ENCODE measurements at regions not wholly inside any gene's neighbourhood (a gene's known extent, or its start where the extent isn't known, plus 50 kb on each side); places are given as distances from the start of the nearest gene placed in this dataset.

- ChIA-PET POLR2A (no interaction called here), SMC1A (ENCODE audit: uncharacterized antibody, unreplicated experiment) (interaction anchor here (0.6 kb wide), 1 partner anchor 289 kb away, joined by 3 read pairs; no protein-coding TSS in a partner anchor), CTCF (interaction anchor here (0.8 kb wide), 1 partner anchor 15 kb away, joined by 3 read pairs; no protein-coding TSS in a partner anchor), RAD21 (ENCODE audit: unreplicated experiment) (no interaction called here)
- Histone ChIP-seq H3K4me1 (ENCODE audit: control insufficient read depth, insufficient read depth, low read length) (no peaks in the 10 kb centered on the region), H3K79me2 (ENCODE audit: control insufficient read depth, insufficient read depth, low read length) (no peaks in the 10 kb centered on the region), H3K9ac (ENCODE audit: control insufficient read depth, insufficient read depth, low read length) (no peak overlapping the region), H3K36me3 (ENCODE audit: control insufficient read depth in 2 of 2, insufficient read depth in 2 of 2, low read length in 1 of 2) (no peaks in the 10 kb centered on the region), H4K20me1 (ENCODE audit: control insufficient read depth, insufficient read depth) (no peaks in the 10 kb centered on the region), H3K4me2 (ENCODE audit: control insufficient read depth, insufficient read depth) (no peak overlapping the region), H3K9me3 (replicated peaks; ENCODE audit: control insufficient read depth, insufficient read depth, low read length) (no peaks in the 10 kb centered on the region), H3K27me3 (replicated peaks in 1 of 2; ENCODE audit: control insufficient read depth in 2 of 2, insufficient read depth in 2 of 2, low read length in 1 of 2) (no peaks in the 10 kb centered on the region), H3K27ac (ENCODE audit: control insufficient read depth, insufficient read depth) (no peak overlapping the region), H3K4me3 (no peak overlapping the region), H2AFZ (ENCODE audit: control insufficient read depth, low read depth, low read length) (no peak overlapping the region)
- BruUV-seq (replicated peaks) = no TSS peak
- intact Hi-C loops (cut with micrococcal nuclease; ENCODE audit: unreplicated experiment) (no loop called here), in situ Hi-C loops (cut with MboI) (no loop called here)
- DNase-seq (ENCODE audit: low read depth, low spot score) = no peak
- TF ChIP-seq HDAC6 (IDR thresholded peaks at IDR 0.05; ENCODE audit: unreplicated experiment) = no peak
- TF ChIP-seq RCOR1 (conservative IDR thresholded peaks at IDR 0.05; ENCODE audit: low read depth, low read length) = no peak
- TF ChIP-seq MTA3 (IDR thresholded peaks at IDR 0.05; ENCODE audit: borderline replicate concordance, low read length) = no peak
- TF ChIP-seq TAF1 (IDR thresholded peaks at IDR 0.05; ENCODE audit: borderline replicate concordance, low read depth, low read length) = no peak
- ATAC-seq = no peak
- WGBS (ENCODE audit: insufficient coverage, insufficient replicate concordance, low lambda C conversion rate, missing lambda C conversion rate) = 8% methylated on average over 8 of the region's 8 CpGs
- FAIRE-seq = no peak
Measured at GRCh38 chr16:13781575-13782338, 138.2 kb upstream of the ERCC4 start.

DNA sequence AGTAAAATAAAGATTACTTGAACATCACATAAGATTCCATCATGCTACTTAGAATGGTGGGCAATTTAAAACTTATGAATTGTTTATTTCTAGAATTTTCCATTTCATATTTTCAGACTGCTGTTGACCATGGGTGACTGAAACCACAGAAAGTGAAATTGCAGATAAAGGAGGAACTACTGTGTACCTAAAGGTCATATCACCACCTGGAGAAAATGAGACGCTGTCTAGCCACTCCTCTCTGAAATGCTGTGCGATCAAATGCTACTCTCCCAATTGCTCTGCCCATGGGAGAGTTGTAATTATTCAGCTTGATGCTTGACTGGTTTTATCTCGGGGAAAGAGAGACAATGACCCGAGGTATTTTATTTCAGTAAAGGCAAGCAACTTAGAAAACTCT, 128.9 kb upstream of the ERCC4 start:
- no peak for FAIRE-seq
- intact Hi-C loops (cut with micrococcal nuclease; ENCODE audit: unreplicated experiment) = no loop called here
- Histone ChIP-seq H3K27me3 (replicated peaks in 1 of 2; ENCODE audit: control insufficient read depth in 2 of 2, insufficient read depth in 2 of 2, low read length in 1 of 2) (no peaks in the 10 kb centered on the region), H4K20me1 (ENCODE audit: control insufficient read depth, insufficient read depth) (no peaks in the 10 kb centered on the region), H2AFZ (ENCODE audit: control insufficient read depth, low read depth, low read length) (no peak overlapping the region), H3K9ac (ENCODE audit: control insufficient read depth, insufficient read depth, low read length) (no peak overlapping the region), H3K36me3 (ENCODE audit: control insufficient read depth in 2 of 2, insufficient read depth in 2 of 2, low read length in 1 of 2) (no peaks in the 10 kb centered on the region), H3K4me1 (ENCODE audit: control insufficient read depth, insufficient read depth, low read length) (no peaks in the 10 kb centered on the region), H3K9me3 (replicated peaks; ENCODE audit: control insufficient read depth, insufficient read depth, low read length) (no peaks in the 10 kb centered on the region), H3K27ac (ENCODE audit: control insufficient read depth, insufficient read depth) (no peak overlapping the region), H3K4me2 (ENCODE audit: control insufficient read depth, insufficient read depth) (no peak overlapping the region), H3K79me2 (ENCODE audit: control insufficient read depth, insufficient read depth, low read length) (no peaks in the 10 kb centered on the region), H3K4me3 (no peak overlapping the region)
- in situ Hi-C loops (cut with MboI) = no loop called here
- DNase-seq (ENCODE audit: low read depth, low spot score) = no peak
- ATAC-seq = no peak
- BruUV-seq (replicated peaks) = no TSS peak
- CTCF ChIA-PET = no interaction called here
- RAD21 ChIA-PET (ENCODE audit: unreplicated experiment) = no interaction called here
- no peak for TF ChIP-seq HCFC1 (IDR thresholded peaks at IDR 0.05; ENCODE audit: low read length)
- TF ChIP-seq SIN3A (IDR thresholded peaks at IDR 0.05; ENCODE audit: low read depth, low read length) = no peak
- no peak for TF ChIP-seq PAX8 (IDR thresholded peaks at IDR 0.05)
- WGBS (ENCODE audit: insufficient coverage, insufficient replicate concordance, low lambda C conversion rate, missing lambda C conversion rate) = 2% methylated on average over 4 of the region's 4 CpGs
- SMC1A ChIA-PET (ENCODE audit: uncharacterized antibody, unreplicated experiment) = no interaction called here
- POLR2A ChIA-PET = no interaction called here
